ENCODE measurements at regions not wholly inside any gene's neighbourhood (a gene's known extent, or its start where the extent isn't known, plus 50 kb on each side); places are given as distances from the start of the nearest gene placed in this dataset.

- Histone ChIP-seq H3K27me3 (peaks cover 3% of the 10 kb centered on the region), H3K4me1 (no peaks in the 10 kb centered on the region), H3K36me3 (no peaks in the 10 kb centered on the region), H3K9me3 (no peaks in the 10 kb centered on the region), H3K4me3 (no peak overlapping the region), H3K27ac (no peak overlapping the region)
- no peak for DNase-seq (ENCODE audit: low spot score in 2 of 2)
- TF ChIP-seq CTCF (IDR thresholded peaks at IDR 0.05) (no peak), EP300 (IDR thresholded peaks at IDR 0.05) (no peak), POLR2AphosphoS5 (IDR thresholded peaks at IDR 0.05) (no peak), POLR2A (IDR thresholded peaks at IDR 0.05) (no peak)
- 81% methylated on average over 4 of the region's 4 CpGs for WGBS
These were observed 195.5 kb upstream of the SNX19 start for GRCh38 chr11:131111775-131112174.

DNA sequence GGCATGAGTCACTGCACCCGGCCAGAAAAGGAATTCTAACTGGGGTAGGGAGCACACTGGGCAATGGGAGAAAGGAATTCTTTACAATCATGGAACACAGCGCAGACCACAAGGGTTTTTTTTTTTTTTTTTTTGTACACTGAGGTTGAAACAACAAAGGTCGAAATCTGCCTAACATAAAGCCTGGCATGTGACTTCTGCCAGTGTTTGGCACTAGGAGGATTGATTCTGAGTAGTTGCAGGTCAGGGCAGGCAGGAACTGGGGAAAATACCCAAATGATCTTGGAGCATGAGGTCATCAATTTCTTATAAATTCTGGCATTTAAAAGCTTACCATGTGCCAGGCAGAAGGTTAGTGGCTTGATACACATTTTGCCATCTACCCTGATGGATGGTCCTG lies 202.0 kb upstream of the SNX19 start:
- TF ChIP-seq EP300 (IDR thresholded peaks at IDR 0.05) (no peak), POLR2AphosphoS5 (IDR thresholded peaks at IDR 0.05) (no peak), POLR2A (IDR thresholded peaks at IDR 0.05) (no peak), CTCF (IDR thresholded peaks at IDR 0.05) (no peak)
- WGBS: 44% methylated on average over 3 of the region's 3 CpGs
- no peak for DNase-seq (ENCODE audit: low spot score in 2 of 2)

GRCh38 chr11:131121426-131122333 lies 205.4 kb upstream of the SNX19 start:
- no peaks in the 10 kb centered on the region for H3K27me3 ChIP-seq
- TF ChIP-seq POLR2AphosphoS5 (IDR thresholded peaks at IDR 0.05): no peak
- TF ChIP-seq POLR2A (IDR thresholded peaks at IDR 0.05): no peak
- TF ChIP-seq CTCF (IDR thresholded peaks at IDR 0.05): no peak
- H3K27ac ChIP-seq: no peak overlapping the region
- H3K9me3 ChIP-seq: peaks cover 5% of the 10 kb centered on the region
- peaks cover 4% of the 10 kb centered on the region for H3K4me1 ChIP-seq
- 68% methylated on average over 7 of the region's 7 CpGs for WGBS
- H3K4me3 ChIP-seq: no peak overlapping the region
- no peak for DNase-seq (ENCODE audit: low spot score in 2 of 2)
- H3K36me3 ChIP-seq: no peaks in the 10 kb centered on the region

More for the DNA sequence above, 202.0 kb upstream of the SNX19 start:
- Histone ChIP-seq H3K4me1 (peaks cover 4% of the 10 kb centered on the region), H3K4me3 (no peak overlapping the region), H3K36me3 (no peaks in the 10 kb centered on the region), H3K27me3 (no peaks in the 10 kb centered on the region), H3K9me3 (no peaks in the 10 kb centered on the region), H3K27ac (no peak overlapping the region)

DNA sequence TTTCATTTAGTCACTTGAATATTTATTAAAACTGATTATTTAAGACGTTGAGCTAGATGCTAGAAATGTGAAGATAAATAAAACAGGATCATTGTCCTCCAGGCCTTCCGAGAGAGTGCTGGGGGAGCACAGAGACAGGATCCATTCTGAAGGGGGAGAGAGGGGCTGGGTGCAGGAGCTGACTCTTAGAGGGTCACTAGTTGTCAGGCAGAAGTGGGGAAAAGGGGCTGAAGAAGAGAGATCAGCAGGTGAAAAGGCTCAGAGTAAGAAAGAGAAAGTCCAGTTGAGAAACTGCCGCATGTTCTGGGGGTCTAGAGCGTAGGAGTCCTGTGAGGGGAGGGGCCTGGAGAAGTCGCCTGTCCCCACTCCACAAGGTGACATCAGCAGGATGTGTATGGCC lies 206.2 kb upstream of the SNX19 start:
- 86% methylated on average over 5 of the region's 5 CpGs for WGBS
- no peak for DNase-seq (ENCODE audit: low spot score in 2 of 2)
- no peaks in the 10 kb centered on the region for H3K27me3 ChIP-seq
- H3K27ac ChIP-seq: no peak overlapping the region
- peaks cover 4% of the 10 kb centered on the region for H3K4me1 ChIP-seq
- H3K36me3 ChIP-seq: no peaks in the 10 kb centered on the region
- TF ChIP-seq CTCF (IDR thresholded peaks at IDR 0.05) (no peak), EP300 (IDR thresholded peaks at IDR 0.05) (no peak), POLR2A (IDR thresholded peaks at IDR 0.05) (no peak), POLR2AphosphoS5 (IDR thresholded peaks at IDR 0.05) (no peak)
- no peak overlapping the region for H3K4me3 ChIP-seq
- H3K9me3 ChIP-seq: peaks cover 9% of the 10 kb centered on the region

DNA sequence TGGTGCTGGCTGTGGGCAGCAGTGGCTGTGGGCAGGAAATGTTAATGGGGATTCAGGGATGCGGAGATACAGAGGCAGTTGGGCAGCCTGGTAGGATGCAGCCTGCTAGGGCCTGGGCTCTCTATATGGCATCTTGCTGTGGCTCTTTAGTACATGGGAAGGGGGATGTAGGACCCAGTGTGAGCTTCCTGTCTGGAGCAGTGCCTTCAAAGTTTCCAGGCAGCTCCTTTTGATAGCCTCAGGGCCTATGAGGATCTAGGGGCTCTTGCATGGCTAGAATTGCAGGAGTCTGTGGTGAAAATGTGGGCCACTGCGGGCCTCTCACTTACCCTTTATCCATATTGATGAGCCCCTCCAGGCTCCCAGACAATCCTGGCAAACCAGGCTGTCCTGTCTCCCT lies 213.2 kb upstream of the SNX19 start:
- H3K4me1 ChIP-seq: no peaks in the 10 kb centered on the region
- H3K27me3 ChIP-seq: no peaks in the 10 kb centered on the region
- no peaks in the 10 kb centered on the region for H3K36me3 ChIP-seq
- DNase-seq (ENCODE audit: low spot score in 2 of 2): no peak
- 84% methylated on average over 2 of the region's 2 CpGs for WGBS
- H3K27ac ChIP-seq: no peak overlapping the region
- peaks cover 17% of the 10 kb centered on the region for H3K9me3 ChIP-seq
- H3K4me3 ChIP-seq: no peak overlapping the region
- TF ChIP-seq POLR2A (IDR thresholded peaks at IDR 0.05) (no peak), POLR2AphosphoS5 (IDR thresholded peaks at IDR 0.05) (no peak), CTCF (IDR thresholded peaks at IDR 0.05) (no peak), EP300 (IDR thresholded peaks at IDR 0.05) (no peak)
